GM19372 (cell line): ENCODE measurements at regions not wholly inside any gene's neighbourhood (a gene's known extent, or its start where the extent isn't known, plus 50 kb on each side); places are given as distances from the start of the nearest gene placed in this dataset.
"Not testable (repeated sequence)": the region's sequence is repeated elsewhere in the genome, so short reads cannot be mapped to it uniquely, and the experiment has no call there.

Source experiments
- ATAC-seq: cut with Tn5 transposase; IDR thresholded peaks from one replicate; pipeline ENCODE4 v1.9.1; 2021; ENCODE audit warnings: mild to moderate bottlenecking, low read depth, moderate library complexity; ENCODE audit not compliant: unreplicated experiment

DNA sequence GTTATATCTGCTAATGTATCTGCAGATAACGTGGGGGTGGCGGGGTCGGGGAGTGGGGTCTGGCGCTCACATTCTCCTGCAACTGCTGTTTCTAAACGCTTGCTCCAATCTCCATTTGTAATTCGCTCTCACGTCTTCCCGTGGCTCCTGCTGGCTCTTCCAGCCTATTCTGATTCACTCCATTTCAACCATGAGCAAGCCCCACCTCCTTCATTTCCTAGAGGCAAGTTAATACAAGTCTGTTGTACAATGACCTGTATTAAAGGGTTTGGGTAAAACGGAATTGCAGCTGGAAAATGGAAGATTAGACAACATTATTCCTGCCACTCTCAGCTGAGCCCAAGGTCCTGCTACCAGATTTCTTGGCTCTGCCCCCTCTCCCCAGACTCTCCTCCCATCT lies 132.3 kb downstream of the CSNK2A3 start:
- no peak for ATAC-seq

DNA sequence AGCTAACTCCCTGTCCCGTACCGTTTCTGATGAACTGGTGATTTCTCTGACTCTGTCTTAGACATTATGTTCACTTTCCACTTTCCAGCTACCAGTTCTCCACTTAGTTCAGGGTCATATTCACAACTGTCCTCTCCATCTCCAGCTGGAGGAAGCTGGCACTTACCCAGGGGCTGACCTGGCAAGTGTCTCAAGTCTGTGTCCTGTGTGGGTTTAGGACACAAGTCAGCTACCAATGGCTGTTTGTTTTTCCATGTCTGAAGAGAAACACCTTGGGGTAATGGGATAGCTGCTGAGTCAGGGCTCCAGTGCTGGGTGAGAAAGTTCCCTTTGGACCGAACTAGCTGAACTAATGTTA lies 134.4 kb downstream of the CSNK2A3 start:
- ATAC-seq, result no peak

DNA sequence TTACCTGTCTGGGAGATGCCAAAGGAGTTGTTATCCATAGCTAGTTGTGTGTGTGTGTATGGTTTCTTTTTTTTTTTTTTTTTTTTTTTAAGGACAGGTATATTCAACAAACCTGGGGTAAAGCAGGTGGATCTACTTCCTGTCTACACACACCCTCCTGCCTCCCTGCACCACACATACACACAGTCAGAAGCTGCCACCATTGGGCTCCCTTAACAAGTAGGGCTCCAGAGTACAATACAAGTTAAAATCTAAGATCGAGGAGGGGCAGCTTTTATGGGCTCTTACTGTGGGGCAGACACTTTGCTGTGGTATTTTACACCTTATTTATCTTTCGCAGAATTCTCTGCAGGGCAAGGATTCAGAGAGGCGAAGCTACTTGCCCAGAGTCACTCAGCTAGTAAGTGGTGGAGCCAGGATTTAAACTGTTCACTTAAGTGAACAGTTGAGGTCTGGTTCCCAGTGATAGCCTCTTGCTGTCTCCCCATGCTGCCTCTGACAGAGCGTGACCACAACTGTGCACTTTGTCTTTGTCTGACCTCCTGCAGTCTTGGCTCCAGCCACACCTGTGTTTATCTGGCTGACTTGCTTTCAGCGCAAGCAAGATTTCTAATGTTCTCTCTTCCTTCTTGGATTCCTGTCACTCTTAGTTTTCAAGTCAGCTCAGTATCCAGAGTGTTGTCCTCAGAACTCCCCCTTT lies 135.0 kb downstream of the CSNK2A3 start:
- ATAC-seq, result no peak

- no peak for ATAC-seq
These were observed 135.6 kb downstream of the CSNK2A3 start for GRCh38 chr11:11217289-11217928.

DNA sequence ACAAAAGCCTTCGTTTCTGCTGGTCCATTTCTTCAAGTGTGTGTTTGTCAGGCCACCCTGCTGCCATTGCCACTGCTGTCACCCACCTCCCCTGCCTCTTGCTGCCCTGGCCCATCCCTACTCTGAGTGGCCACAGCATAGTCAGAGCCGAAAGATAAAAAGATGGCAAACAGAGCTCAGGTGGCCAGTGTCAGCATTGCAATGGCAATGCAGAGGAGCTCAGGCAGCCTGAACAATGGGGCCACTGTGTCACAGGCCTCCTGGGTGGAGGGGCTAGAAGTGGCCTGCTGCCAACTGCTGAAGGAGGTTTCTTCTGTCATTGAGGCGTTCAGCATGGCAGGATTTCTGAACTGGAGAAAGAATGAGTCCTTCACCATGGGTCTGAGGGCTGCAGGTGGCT lies 137.1 kb downstream of the CSNK2A3 start:
- ATAC-seq, result no peak

DNA sequence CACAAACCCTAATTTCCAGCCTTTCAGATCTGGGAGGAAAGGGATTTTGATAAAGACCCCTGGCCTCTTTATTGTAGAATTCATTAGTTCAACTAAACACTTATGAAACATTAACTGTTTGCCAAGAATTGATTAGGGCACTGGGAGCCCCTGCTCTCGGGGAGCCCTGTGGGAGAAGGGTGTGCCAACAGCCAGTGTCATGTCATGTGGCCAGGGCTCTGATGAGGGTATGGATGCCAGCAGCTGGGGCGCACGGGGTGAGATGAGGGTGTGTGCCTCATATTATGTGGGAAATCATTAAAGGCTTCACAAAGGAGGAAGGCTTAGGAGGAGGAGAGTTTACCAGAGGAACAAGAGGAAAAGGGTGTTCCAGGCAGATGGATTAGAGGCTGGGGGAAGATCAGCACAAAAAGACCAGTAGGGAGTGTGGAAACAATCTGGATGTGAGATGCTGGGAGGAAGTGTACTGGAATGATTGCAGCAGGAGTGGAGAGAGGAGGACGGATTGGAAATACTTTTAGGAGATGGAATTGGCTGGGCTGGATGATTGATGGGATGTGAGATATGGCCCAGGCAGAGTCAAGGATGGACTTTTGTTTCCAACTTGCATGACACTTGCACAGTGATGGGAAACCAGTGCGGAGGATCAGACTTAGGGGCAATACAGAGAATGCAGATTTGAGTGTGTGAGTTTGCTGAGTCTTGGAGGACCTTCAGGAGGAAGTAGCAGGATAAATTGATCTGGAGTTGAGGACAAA lies 137.8 kb downstream of the CSNK2A3 start:
- ATAC-seq, result no peak

- ATAC-seq, result no peak
These were observed 139.9 kb downstream of the CSNK2A3 start for GRCh38 chr11:11213117-11213516.

GRCh38 chr11:11211888-11212287 lies 141.2 kb downstream of the CSNK2A3 start:
- ATAC-seq, result no peak

- ATAC-seq, result no peak
These were observed 141.9 kb downstream of the CSNK2A3 start for GRCh38 chr11:11211186-11211585.

GRCh38 chr11:11210446-11210845 lies 142.6 kb downstream of the CSNK2A3 start:
- ATAC-seq, result no peak

GRCh38 chr11:11209967-11210366 lies 143.1 kb downstream of the CSNK2A3 start:
- no peak for ATAC-seq

- no peak for ATAC-seq
These were observed 144.1 kb downstream of the CSNK2A3 start for GRCh38 chr11:11208994-11209393.

- ATAC-seq, result no peak
These were observed 145.6 kb downstream of the CSNK2A3 start for GRCh38 chr11:11207428-11207827.

GRCh38 chr11:11206484-11206883 lies 146.6 kb downstream of the CSNK2A3 start:
- ATAC-seq, result no peak

- no peak for ATAC-seq
These were observed 150.2 kb downstream of the CSNK2A3 start for GRCh38 chr11:11202885-11203284.

DNA sequence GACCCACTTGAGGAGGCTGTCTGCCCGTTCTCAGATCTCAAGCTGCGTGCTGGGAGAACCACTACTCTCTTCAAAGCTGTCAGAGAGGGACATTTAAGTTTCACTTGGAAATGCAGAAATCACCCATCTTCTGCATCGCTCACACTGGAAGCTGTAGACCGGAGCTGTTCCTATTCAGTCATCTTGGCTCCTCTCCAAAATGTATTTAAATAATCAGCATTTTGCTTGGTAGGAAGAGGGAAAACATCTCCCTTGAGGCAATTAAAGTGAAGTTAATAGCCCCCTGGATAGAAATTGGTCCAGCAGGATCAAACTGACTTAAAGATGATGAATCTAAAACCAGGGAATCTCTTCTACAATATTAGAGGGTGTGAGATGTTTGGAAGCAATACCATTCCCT lies 151.7 kb downstream of the CSNK2A3 start:
- ATAC-seq, result not testable (repeated sequence)

DNA sequence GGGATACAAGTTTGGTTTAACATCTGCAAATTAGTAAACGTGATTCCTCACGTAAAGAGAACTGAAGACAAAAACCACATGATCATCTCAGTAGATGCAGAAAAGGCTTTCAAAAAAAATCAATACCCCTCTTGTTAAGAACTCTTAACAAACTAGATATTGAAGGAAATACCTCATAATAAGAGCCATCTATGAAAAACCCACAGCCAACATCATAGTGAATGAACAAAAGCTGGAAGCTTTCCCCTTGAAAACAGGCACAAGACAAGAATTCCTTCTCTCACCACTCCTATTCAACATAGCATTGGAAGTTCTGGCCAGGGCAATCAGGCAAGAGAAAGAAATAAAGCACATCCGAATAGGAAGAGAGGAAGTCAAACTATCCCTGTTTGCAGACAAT lies 160.5 kb downstream of the CSNK2A3 start:
- ATAC-seq, result no peak

- no peak for ATAC-seq
These were observed 163.5 kb downstream of the CSNK2A3 start for GRCh38 chr11:11189506-11189905.

DNA sequence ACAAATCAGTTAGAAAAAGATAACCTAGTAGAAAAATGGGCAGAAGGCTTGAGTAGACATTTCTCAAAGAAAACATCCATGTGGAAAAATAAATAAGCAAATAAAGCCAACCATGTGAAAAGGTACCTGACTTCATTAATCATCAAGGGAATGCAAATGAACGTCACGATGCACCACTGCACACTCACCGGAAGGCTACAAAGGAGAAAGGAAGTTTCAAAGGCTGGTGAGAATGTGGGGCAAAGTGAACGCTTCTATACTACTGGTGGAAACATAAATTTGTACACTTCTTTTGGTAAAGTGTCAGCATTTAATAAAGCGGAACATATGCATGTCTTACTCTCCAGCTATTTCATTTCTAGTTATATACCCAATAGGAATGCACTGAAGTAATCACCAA lies 166.8 kb downstream of the CSNK2A3 start:
- no peak for ATAC-seq

DNA sequence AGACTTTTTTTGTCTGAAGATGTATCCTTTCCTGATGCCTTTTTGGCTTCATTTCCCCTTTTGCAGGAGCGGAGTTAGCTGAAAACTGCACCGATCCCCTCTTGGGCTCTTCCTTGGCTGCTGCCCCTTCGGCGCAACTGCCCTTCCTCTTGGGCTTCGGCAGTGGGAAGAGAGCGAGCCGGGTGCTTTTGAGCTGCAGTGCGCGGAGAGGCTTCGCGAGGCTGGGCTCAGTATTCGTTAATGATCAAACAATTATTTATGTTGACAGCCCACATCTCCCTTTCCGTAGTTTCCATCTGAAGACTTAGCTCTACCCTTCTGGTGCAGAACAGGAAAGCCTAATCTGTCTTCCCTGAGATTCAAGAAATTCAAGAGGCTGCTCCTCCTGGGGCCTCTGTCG lies 170.8 kb downstream of the CSNK2A3 start:
- ATAC-seq, result no peak

DNA sequence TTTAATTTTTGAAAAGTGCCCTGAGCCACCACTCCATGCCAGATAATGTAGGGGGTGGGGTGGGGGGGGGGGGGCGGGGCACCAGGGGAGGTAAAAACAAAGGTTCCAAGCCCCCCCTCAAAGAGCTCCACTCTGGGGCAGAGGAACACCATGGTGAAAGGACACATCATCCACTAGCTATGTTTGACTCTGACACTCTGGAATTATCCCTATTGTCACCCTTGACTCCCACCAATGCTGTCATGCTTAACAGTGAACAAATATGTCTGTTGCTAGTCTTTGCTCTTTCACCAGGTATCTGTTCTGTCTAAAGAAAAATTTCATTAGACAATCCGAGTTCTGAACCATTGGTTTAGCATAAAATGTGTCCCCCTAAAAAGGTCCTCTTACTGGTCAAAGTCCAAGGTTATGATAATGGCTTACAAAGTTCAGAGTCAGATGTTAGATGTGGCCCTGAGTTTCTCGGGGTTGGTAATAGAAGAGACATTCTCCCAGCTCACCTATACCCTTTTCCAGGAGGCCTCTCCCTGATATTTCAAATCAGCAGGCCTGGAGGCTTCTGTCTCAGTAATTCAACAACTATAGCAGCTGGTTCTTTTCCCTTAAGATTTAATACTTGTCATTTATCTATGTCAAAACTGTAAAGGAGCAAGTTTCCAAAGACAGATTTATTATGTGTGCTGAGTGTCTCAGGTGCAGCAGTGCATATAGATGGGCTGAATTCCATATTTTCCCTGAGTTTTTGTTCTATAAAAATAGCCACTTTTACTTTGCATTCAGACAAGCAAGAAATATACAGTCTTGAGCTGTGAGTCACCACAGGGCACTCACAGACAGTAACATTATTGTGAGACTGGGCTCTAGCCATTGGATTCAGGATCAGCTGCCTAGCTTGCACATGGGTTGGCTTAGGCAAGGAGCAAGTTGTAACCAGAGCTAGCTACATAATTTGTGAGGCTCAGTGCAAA lies 174.1 kb downstream of the CSNK2A3 start:
- ATAC-seq, result no peak
